CD14-positive monocyte (primary cell): ENCODE measurements at regions not wholly inside any gene's neighbourhood (a gene's known extent, or its start where the extent isn't known, plus 50 kb on each side); places are given as distances from the start of the nearest gene placed in this dataset.

Experiments
- DNase-seq, 3 donors: peaks; one replicate each; pipeline ENCODE4 v3.0.0-alpha.2; 2011 to 2022
- H2AFZ ChIP-seq: 2 replicates; pipeline ENCODE4 v1.6.0; 2012; ENCODE audit warnings: mild to moderate bottlenecking, low read depth, low read length, inconsistent platforms; ENCODE audit not compliant: insufficient read depth, poor library complexity, severe bottlenecking
- H3K27ac ChIP-seq, 2 donors: 1 replicate in 1 of 2; 2 replicates in 1 of 2; pipeline ENCODE4 v1.5.1; 2012 to 2013; ENCODE audit warnings: low read length in 2 of 2, control low read depth in 1 of 2, inconsistent platforms in 1 of 2, low read depth in 1 of 2, mild to moderate bottlenecking in 1 of 2
- H3K27me3 ChIP-seq, 2 donors: one replicate each; pipeline versions ENCODE4 v1.6.0 to v1.6.1; 2011 to 2013; ENCODE audit warnings: low read length in 2 of 2; ENCODE audit not compliant: control insufficient read depth in 2 of 2, insufficient read depth in 2 of 2
- H3K36me3 ChIP-seq, 2 donors: replicated peaks in 1 of 2; 1 replicate in 1 of 2; 2 replicates in 1 of 2; pipeline versions ENCODE4 v1.5.1 to v1.6.1; 2012 to 2013; ENCODE audit warnings: low read length in 2 of 2, control low read depth in 1 of 2, inconsistent platforms in 1 of 2, mild to moderate bottlenecking in 1 of 2; ENCODE audit not compliant: insufficient read depth in 2 of 2, control insufficient read depth in 1 of 2
- H3K4me1 ChIP-seq, 2 donors: 1 replicate in 1 of 2; 2 replicates in 1 of 2; pipeline versions ENCODE4 v1.5.1 to v1.6.1; 2012 to 2013; ENCODE audit warnings: low read length in 2 of 2, control low read depth in 1 of 2, inconsistent platforms in 1 of 2, mild to moderate bottlenecking in 1 of 2, moderate library complexity in 1 of 2; ENCODE audit not compliant: insufficient read depth in 2 of 2, control insufficient read depth in 1 of 2
- H3K4me2 ChIP-seq: replicated peaks from 2 replicates; pipeline ENCODE3; 2012; ENCODE audit warnings: low read length, moderate library complexity, mild to moderate bottlenecking; ENCODE audit not compliant: poor library complexity, severe bottlenecking; ENCODE audit errors: extremely low read depth
- H3K4me3 ChIP-seq, 3 experiments: fragments of 200-600 bp in 1 of 3; sonication (generic) in 1 of 3; replicated peaks in 1 of 3; 1 replicate in 2 of 3; 2 replicates in 1 of 3; pipeline ENCODE4 v1.5.1; 2011 to 2013; ENCODE audit warnings: low read length in 3 of 3, mild to moderate bottlenecking in 3 of 3, control low read depth in 2 of 3, low read depth in 2 of 3, inconsistent platforms in 1 of 3, moderate library complexity in 1 of 3
- H3K79me2 ChIP-seq: 2 replicates; pipeline ENCODE4 v1.6.0; 2012; ENCODE audit warnings: mild to moderate bottlenecking, control low read depth, inconsistent platforms, low read length, moderate library complexity; ENCODE audit not compliant: insufficient read depth
- H3K9ac ChIP-seq: 2 replicates; pipeline ENCODE4 v1.6.0; 2017; ENCODE audit warnings: low read length, mild to moderate bottlenecking; ENCODE audit not compliant: insufficient read depth, poor library complexity, severe bottlenecking
- H3K9me3 ChIP-seq, 2 donors: replicated peaks in 1 of 2; 1 replicate in 1 of 2; 2 replicates in 1 of 2; pipeline versions ENCODE4 v1.5.1 to v1.6.1; 2012 to 2013; ENCODE audit warnings: low read length in 2 of 2, control low read depth in 1 of 2; ENCODE audit not compliant: control insufficient read depth in 1 of 2, insufficient read depth in 1 of 2
- H4K20me1 ChIP-seq: 2 replicates; pipeline ENCODE4 v1.6.0; 2012; ENCODE audit warnings: mild to moderate bottlenecking, low read length, control low read depth, moderate library complexity; ENCODE audit not compliant: insufficient read depth
- H3K27ac Mint-ChIP-seq, 7 donors: one replicate each; pipeline ENCODE4 v1.8.0; 2020; ENCODE audit warnings: mild to moderate bottlenecking in 7 of 7, mixed read lengths in 7 of 7, moderate library complexity in 6 of 7, inconsistent platforms in 2 of 7
- H3K27me3 Mint-ChIP-seq, 3 donors: one replicate each; pipeline ENCODE4 v1.8.0; 2021 to 2022; ENCODE audit warnings: low read depth in 3 of 3, mild to moderate bottlenecking in 3 of 3, mixed read lengths in 3 of 3, moderate library complexity in 3 of 3, inconsistent platforms in 1 of 3
- H3K36me3 Mint-ChIP-seq, 2 donors: one replicate each; pipeline ENCODE4 v1.8.0; 2020; ENCODE audit warnings: mixed read lengths in 2 of 2, inconsistent platforms in 1 of 2, mild to moderate bottlenecking in 1 of 2
- H3K4me1 Mint-ChIP-seq: one replicate; pipeline ENCODE4 v1.8.0; 2020; ENCODE audit warnings: mild to moderate bottlenecking, mixed read lengths
- H3K4me3 Mint-ChIP-seq, 2 donors: one replicate each; pipeline ENCODE4 v1.8.0; 2020; ENCODE audit warnings: mild to moderate bottlenecking in 2 of 2, mixed read lengths in 2 of 2, moderate library complexity in 1 of 2
- H3K9me3 Mint-ChIP-seq, 7 donors: one replicate each; pipeline ENCODE4 v1.8.0; 2020 to 2022; ENCODE audit warnings: mixed read lengths in 7 of 7, mild to moderate bottlenecking in 6 of 7, moderate library complexity in 6 of 7, inconsistent platforms in 2 of 7
- WGBS: methylation state at CpG from one replicate; pipeline ENCODE4 v1.1.5; 2013; ENCODE audit warnings: missing lambda C conversion rate; ENCODE audit not compliant: insufficient coverage; 5-methylcytosine and 5-hydroxymethylcytosine counted together
- intact Hi-C, 2 donors: fragments of 100-400 bp; cut with micrococcal nuclease; formaldehyde crosslinking; loops; one replicate each; pipeline versions ENCODE4 v1.15.0 to v1.15.1; 2023
- TF ChIP-seq, protein P1 (sequence below): fragments of 200-600 bp; IDR thresholded peaks from one replicate; pipeline ENCODE4 v1.8.0; 2022; ENCODE audit warnings: antibody characterized with exemption, mild to moderate bottlenecking

DNA sequence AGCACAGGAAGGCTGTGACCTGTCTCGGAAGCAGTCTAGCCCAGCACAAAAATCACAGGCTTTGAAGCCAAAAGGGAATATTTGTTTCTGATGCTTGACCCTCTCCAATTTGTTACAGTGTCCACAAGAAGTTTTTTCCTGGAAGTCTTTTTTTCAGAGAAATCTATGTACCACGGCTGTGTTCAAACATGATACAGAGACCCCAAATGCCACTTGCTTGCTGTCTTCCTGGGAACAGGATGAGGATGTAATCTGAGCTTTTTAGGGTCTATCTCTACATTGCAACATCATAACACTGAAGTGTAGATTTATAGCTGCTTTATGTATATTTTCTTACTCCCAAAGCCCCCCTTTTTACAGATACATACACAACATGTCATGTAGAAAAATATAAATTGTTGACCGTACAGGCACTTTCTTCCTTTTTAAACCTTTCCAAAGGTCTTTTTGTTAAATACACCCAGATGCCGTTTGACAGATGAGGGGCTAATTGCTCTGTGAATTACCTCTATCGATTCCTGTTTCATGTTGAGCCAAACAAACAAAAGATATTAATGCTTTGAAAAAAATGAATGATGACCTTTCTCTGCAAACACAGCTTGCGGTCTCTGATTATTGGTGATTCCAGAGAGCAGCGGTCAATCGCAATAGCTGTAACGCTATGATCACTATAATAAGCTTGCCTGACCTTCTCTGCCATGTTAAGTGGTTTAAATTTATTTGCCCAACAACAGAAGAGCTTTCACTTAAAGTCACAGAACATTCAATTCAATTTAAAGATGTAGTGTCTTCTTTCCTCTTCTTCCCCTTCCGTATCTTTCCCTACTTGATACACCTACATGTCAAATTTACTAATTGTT lies 875.9 kb upstream of the NR2F2 start:
- 42% methylated on average over 2 of the region's 10 CpGs for WGBS
- no peaks in the 10 kb centered on the region for H3K4me1 ChIP-seq

DNA sequence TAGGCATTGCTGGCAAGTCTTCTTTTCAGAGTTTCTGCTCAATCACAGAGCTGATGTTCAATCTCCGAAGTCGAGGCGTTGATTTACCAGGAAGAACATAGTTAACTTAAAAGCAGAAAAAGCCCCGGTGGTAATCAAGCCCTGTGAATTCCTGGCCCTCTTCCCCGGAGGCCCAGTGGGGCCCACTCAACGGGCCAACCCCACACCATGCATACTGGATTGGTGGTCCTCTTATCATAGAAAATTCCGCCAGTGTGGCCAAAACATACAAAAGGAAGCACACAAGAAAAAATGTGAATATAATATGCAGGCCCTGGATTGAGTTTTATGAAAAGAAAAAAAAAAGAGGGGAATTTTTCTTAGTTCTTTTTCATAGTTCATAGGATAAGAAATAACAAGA lies 873.0 kb upstream of the NR2F2 start:
- no peaks in the 10 kb centered on the region for H3K27me3 ChIP-seq
- no peaks in the 10 kb centered on the region for H3K79me2 ChIP-seq
- Mint-ChIP-seq H3K4me3 (no peak overlapping the region), H3K4me1 (no peaks in the 10 kb centered on the region), H3K9me3 (peaks cover 0 to 2% (median 0%) of the 10 kb centered on the region in 7 donors), H3K36me3 (no peaks in the 10 kb centered on the region), H3K27ac (no peak overlapping the region), H3K27me3 (peaks cover 3 to 10% (median 8%) of the 10 kb centered on the region in 3 donors)
- intact Hi-C loops: no loop called here
- H3K4me1 ChIP-seq: no peaks in the 10 kb centered on the region
- no peak for DNase-seq
- no peak overlapping the region for H3K4me3 ChIP-seq
- no peaks in the 10 kb centered on the region for H3K36me3 ChIP-seq
- H3K4me2 ChIP-seq: no peak overlapping the region
- H3K27ac ChIP-seq: no peak overlapping the region
- H2AFZ ChIP-seq: no peak overlapping the region
- no peaks in the 10 kb centered on the region for H4K20me1 ChIP-seq
- no peak overlapping the region for H3K9ac ChIP-seq
- 79% methylated on average over 4 of the region's 7 CpGs for whole genome bisulfite sequencing
- H3K9me3 ChIP-seq: no peaks in the 10 kb centered on the region
- TF ChIP-seq, protein P1, sequence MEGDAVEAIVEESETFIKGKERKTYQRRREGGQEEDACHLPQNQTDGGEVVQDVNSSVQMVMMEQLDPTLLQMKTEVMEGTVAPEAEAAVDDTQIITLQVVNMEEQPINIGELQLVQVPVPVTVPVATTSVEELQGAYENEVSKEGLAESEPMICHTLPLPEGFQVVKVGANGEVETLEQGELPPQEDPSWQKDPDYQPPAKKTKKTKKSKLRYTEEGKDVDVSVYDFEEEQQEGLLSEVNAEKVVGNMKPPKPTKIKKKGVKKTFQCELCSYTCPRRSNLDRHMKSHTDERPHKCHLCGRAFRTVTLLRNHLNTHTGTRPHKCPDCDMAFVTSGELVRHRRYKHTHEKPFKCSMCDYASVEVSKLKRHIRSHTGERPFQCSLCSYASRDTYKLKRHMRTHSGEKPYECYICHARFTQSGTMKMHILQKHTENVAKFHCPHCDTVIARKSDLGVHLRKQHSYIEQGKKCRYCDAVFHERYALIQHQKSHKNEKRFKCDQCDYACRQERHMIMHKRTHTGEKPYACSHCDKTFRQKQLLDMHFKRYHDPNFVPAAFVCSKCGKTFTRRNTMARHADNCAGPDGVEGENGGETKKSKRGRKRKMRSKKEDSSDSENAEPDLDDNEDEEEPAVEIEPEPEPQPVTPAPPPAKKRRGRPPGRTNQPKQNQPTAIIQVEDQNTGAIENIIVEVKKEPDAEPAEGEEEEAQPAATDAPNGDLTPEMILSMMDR: no peak

More for the DNA sequence above, 875.9 kb upstream of the NR2F2 start:
- Histone ChIP-seq H3K36me3 (no peaks in the 10 kb centered on the region), H2AFZ (no peak overlapping the region), H3K4me2 (no peak overlapping the region), H3K4me3 (no peak overlapping the region), H3K27ac (no peak overlapping the region), H3K9ac (no peak overlapping the region), H3K9me3 (no peaks in the 10 kb centered on the region), H3K27me3 (no peaks in the 10 kb centered on the region), H3K79me2 (no peaks in the 10 kb centered on the region), H4K20me1 (no peaks in the 10 kb centered on the region)
- peaks cover 1 to 12% (median 8%) of the 10 kb centered on the region in 3 donors for H3K27me3 Mint-ChIP-seq
- DNase-seq: no peak
- no peak overlapping the region for H3K4me3 Mint-ChIP-seq
- H3K27ac Mint-ChIP-seq: no peak overlapping the region
- intact Hi-C loops: no loop called here
- H3K36me3 Mint-ChIP-seq: no peaks in the 10 kb centered on the region
- no peaks in the 10 kb centered on the region for H3K4me1 Mint-ChIP-seq
- H3K9me3 Mint-ChIP-seq: peaks cover 0 to 2% (median 0%) of the 10 kb centered on the region in 7 donors
- TF ChIP-seq, protein P1: no peak
